ENCODE measurements at regions not wholly inside any gene's neighbourhood (a gene's known extent, or its start where the extent isn't known, plus 50 kb on each side); places are given as distances from the start of the nearest gene placed in this dataset.

- TF ChIP-seq SP2 (CRISPR knock-in tag; IDR thresholded peaks at IDR 0.05) (no peak), PAWR (CRISPR knock-in tag; IDR thresholded peaks at IDR 0.05; ENCODE audit: borderline replicate concordance) (no peak), ZNF383 (CRISPR knock-in tag; IDR thresholded peaks at IDR 0.05; ENCODE audit: borderline replicate concordance) (no peak), MEF2D (CRISPR knock-in tag; IDR thresholded peaks at IDR 0.05) (peak; percentile 77), UBTF (CRISPR knock-in tag; IDR thresholded peaks at IDR 0.05) (peak; percentile 69), MYC (CRISPR knock-in tag; IDR thresholded peaks at IDR 0.05; ENCODE audit: borderline replicate concordance) (no peak), HOXA5 (CRISPR knock-in tag; IDR thresholded peaks at IDR 0.05) (peak; percentile 83; the same call in 1 of the 2 replicates), BRD4 (CRISPR knock-in tag; IDR thresholded peaks at IDR 0.05) (no peak), HMGXB4 (CRISPR knock-in tag; IDR thresholded peaks at IDR 0.05; ENCODE audit: borderline replicate concordance in 1 of 2, low read depth in 1 of 2) (no peak), GATAD2A (CRISPR knock-in tag; IDR thresholded peaks at IDR 0.05) (peak; percentile 83), SCMH1 (CRISPR knock-in tag; IDR thresholded peaks at IDR 0.05; ENCODE audit: borderline replicate concordance) (no peak), GMEB1 (CRISPR knock-in tag; IDR thresholded peaks at IDR 0.05; ENCODE audit: borderline replicate concordance) (no peak; the same call in 1 of the 2 replicates), NFKBIZ (CRISPR knock-in tag; IDR thresholded peaks at IDR 0.05) (no peak), PITX1 (CRISPR knock-in tag; IDR thresholded peaks at IDR 0.05) (peak; percentile 90), RNF2 (conservative IDR thresholded peaks at IDR 0.05; ENCODE audit: low read depth) (no peak), RAD21 (CRISPR knock-in tag; IDR thresholded peaks at IDR 0.05) (no peak), PPARG (CRISPR knock-in tag; conservative IDR thresholded peaks at IDR 0.05) (peak; percentile 94), TARDBP (CRISPR knock-in tag; IDR thresholded peaks at IDR 0.05) (peak; percentile 71; the same call in 1 of the 2 replicates)
Measured at GRCh38 chr11:45391168-45391850, 105.2 kb upstream of the SYT13 start (continued).
